T-helper 2 cell treated with Interferon-gamma antibody and Interleukin-4, amounts not matched to agents 5 μg/mL and 100 μg/mL, for 36 hours (primary cell): ENCODE measurements at regions not wholly inside any gene's neighbourhood (a gene's known extent, or its start where the extent isn't known, plus 50 kb on each side); places are given as distances from the start of the nearest gene placed in this dataset.

Experiments
- DNase-seq: peaks from one replicate; pipeline ENCODE4 v3.0.0; 2021; ENCODE audit warnings: low spot score
- H3K27ac Mint-ChIP-seq: one replicate; pipeline ENCODE4 v1.8.0; 2021; ENCODE audit warnings: mild to moderate bottlenecking, mixed read lengths
- H3K27me3 Mint-ChIP-seq: one replicate; pipeline ENCODE4 v1.8.0; 2021; ENCODE audit warnings: low read depth, mixed read lengths
- H3K36me3 Mint-ChIP-seq: one replicate; pipeline ENCODE4 v1.8.0; 2021; ENCODE audit warnings: low read depth, mixed read lengths
- H3K4me1 Mint-ChIP-seq: one replicate; pipeline ENCODE4 v1.8.0; 2021; ENCODE audit warnings: low read depth, mixed read lengths
- H3K4me3 Mint-ChIP-seq: one replicate; pipeline ENCODE4 v1.8.0; 2022; ENCODE audit warnings: mild to moderate bottlenecking, moderate library complexity, mixed read lengths
- H3K9me3 Mint-ChIP-seq: one replicate; pipeline ENCODE4 v1.8.0; 2021; ENCODE audit warnings: mixed read lengths

DNA sequence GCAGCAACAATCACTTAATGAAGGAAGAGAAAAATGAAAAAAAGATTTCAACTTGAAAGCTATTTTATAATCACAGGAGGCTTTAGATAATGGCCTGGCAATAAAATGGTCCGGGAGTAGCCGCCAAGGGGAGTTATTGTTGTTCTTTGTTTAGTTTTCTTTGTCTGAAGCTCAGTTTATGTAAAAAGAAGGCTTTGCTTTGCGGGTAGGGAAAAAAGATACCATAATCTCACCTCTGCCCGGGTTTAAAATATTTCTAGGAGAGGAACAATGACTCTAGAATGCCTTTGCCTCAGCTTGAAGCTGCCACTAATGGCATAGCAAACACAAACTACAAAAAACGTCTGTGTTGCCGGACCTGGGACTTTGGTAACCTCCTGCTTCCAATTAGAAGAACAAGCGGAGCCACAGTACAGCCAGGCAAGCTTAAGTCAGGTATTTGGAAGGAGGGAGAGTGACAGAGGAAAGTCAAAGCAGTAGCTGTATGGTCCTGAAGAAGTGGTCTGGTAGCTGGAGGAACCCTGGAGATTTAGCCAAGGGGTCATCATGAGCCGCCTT is 764.5 kb downstream of the TUSC7 start:
- no peak overlapping the region for H3K27ac Mint-ChIP-seq
- H3K36me3 Mint-ChIP-seq: no peaks in the 10 kb centered on the region
- no peak overlapping the region for H3K4me3 Mint-ChIP-seq
- no peaks in the 10 kb centered on the region for H3K27me3 Mint-ChIP-seq
- H3K9me3 Mint-ChIP-seq: peaks cover 6% of the 10 kb centered on the region
- no peaks in the 10 kb centered on the region for H3K4me1 Mint-ChIP-seq
- no peak for DNase-seq

DNA sequence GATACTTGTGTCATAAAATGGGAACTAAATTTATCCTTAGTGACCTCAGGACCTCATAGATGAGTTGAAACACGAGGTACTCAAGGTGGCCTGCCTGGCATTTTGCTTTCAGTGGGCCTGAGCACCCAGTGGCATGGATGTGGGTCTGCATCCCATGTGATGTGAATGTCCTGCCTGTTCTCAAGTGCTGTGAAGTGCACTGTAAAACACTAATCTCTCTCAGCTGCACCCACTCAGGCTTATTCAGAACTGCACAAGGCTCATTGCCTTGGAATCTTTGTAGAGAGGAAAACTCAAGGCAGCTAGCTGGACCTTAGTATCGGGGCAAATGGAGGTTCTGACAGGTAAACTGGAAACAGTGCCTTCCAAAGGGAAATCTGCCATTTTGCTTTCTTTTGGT is 767.0 kb downstream of the TUSC7 start:
- peaks cover 6% of the 10 kb centered on the region for H3K9me3 Mint-ChIP-seq
- no peaks in the 10 kb centered on the region for H3K36me3 Mint-ChIP-seq
- H3K4me1 Mint-ChIP-seq: no peaks in the 10 kb centered on the region
- H3K27ac Mint-ChIP-seq: no peak overlapping the region
- no peak for DNase-seq
- H3K27me3 Mint-ChIP-seq: no peaks in the 10 kb centered on the region
- H3K4me3 Mint-ChIP-seq: no peak overlapping the region

DNA sequence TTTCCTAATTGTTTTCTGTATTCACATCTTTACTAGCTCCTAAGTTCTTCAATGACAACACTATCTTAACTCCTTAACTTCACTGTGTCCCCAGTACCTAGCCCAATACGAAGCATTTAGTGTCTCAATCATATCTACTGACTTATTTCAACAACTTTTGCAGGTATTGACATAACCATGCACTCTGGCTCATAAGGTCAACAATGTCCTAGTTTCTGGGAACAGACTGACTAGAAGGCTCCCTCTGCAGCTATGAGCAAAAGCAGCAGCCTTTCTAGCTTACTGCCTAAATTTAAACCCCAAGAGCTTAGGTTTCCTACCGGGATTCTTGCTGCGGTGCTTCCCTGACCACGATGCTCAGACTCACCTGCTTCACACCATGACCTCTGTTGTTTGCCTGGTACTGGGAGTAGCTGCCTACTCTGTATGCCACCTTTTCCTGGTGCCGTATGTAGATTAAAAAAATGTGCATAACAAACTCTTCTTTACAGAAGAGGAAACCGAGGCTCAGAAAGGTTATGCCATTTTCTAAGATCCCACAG is 767.7 kb downstream of the TUSC7 start:
- Mint-ChIP-seq H3K36me3 (no peaks in the 10 kb centered on the region), H3K27me3 (no peaks in the 10 kb centered on the region), H3K4me3 (no peak overlapping the region), H3K9me3 (peaks cover 6% of the 10 kb centered on the region), H3K27ac (no peak overlapping the region), H3K4me1 (no peaks in the 10 kb centered on the region)
- no peak for DNase-seq

DNA sequence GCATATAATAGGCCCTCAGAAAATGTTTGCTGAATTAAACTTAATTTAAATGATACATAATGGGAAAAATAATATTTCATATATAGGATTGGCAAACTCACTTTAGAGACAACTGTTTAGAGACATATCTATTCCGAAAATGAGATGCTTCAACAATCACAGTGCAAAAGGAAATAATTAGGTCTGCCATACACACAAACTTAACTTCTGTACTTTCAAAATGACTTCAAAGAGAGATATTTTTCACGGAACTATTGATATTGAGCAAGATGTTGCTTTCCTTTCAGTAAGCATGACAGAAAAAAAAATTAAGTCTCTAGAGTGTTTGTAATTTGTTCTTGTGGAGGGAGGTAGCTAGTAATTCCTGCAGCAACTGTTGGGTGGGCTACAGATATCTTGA is 769.5 kb downstream of the TUSC7 start:
- H3K4me3 Mint-ChIP-seq: no peak overlapping the region
- H3K27ac Mint-ChIP-seq: no peak overlapping the region
- DNase-seq: no peak
- H3K4me1 Mint-ChIP-seq: no peaks in the 10 kb centered on the region
- H3K36me3 Mint-ChIP-seq: no peaks in the 10 kb centered on the region
- peaks cover 6% of the 10 kb centered on the region for H3K9me3 Mint-ChIP-seq
- H3K27me3 Mint-ChIP-seq: no peaks in the 10 kb centered on the region

DNA sequence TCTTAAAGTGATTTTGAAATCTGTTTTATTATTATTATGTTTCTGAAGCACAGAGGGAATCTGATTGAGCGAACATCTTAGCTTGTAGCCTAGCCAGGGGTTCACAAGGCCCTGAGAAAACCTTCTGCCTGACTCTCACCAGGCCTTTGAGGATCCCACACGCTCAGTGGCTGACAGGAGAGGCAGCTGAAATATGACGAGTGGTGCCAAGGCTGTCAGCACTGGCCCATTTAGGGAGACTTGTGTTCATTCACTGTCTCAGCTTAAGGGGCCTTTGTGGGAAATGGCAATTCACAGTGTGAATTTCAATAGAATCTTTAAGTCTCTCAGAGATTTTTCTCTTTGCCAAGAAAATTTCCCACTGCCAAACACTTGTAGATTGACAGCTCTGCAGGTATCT is 770.9 kb downstream of the TUSC7 start:
- Mint-ChIP-seq H3K4me1 (no peaks in the 10 kb centered on the region), H3K27me3 (no peaks in the 10 kb centered on the region), H3K36me3 (no peaks in the 10 kb centered on the region), H3K9me3 (peaks cover 6% of the 10 kb centered on the region), H3K4me3 (no peak overlapping the region), H3K27ac (no peak overlapping the region)
- DNase-seq: no peak

DNA sequence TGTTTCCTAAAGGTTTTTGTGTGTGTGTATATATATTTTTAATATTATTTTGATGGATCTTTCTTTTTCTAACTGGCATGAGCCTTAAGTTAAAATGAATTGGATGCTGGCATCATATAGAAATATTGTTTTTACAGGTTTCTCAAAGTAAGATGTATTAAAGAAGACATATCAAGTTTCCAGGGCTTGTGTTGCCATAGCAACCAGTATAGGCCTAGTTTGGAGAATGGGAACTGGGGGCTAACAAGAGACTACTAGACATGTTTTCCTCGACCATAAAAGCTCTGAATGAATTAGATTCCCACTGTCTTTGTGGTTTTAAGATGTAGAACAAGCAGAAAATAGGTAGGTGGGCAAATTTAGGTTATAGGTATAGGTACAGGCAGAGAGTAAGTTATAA is 771.4 kb downstream of the TUSC7 start:
- no peak for DNase-seq
- H3K27ac Mint-ChIP-seq: no peak overlapping the region
- H3K27me3 Mint-ChIP-seq: no peaks in the 10 kb centered on the region
- H3K9me3 Mint-ChIP-seq: peaks cover 2% of the 10 kb centered on the region
- H3K4me1 Mint-ChIP-seq: no peaks in the 10 kb centered on the region
- no peak overlapping the region for H3K4me3 Mint-ChIP-seq
- no peaks in the 10 kb centered on the region for H3K36me3 Mint-ChIP-seq

DNA sequence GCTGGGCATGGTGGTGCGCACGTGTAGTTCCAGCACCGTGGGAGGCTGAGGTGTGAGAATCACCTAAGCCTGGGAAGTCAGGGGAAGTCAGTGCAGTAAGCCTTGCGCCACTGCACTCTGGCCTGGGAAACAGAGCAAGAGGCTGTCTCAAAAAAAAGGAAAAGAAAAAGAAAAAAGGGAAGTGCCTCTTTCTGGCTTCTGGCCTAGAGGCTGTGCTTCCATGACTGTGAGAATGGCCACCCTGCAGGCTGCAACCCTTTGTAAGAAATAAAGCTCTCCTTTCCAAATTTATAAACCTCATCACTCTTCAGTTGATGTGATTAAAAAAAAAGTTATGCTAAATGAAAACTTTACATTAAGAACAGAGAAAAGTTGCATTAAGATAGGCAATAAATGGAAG is 774.3 kb downstream of the TUSC7 start:
- Mint-ChIP-seq H3K9me3 (no peaks in the 10 kb centered on the region), H3K27ac (no peak overlapping the region), H3K4me1 (no peaks in the 10 kb centered on the region), H3K36me3 (no peaks in the 10 kb centered on the region), H3K4me3 (no peak overlapping the region), H3K27me3 (no peaks in the 10 kb centered on the region)
- no peak for DNase-seq

DNA sequence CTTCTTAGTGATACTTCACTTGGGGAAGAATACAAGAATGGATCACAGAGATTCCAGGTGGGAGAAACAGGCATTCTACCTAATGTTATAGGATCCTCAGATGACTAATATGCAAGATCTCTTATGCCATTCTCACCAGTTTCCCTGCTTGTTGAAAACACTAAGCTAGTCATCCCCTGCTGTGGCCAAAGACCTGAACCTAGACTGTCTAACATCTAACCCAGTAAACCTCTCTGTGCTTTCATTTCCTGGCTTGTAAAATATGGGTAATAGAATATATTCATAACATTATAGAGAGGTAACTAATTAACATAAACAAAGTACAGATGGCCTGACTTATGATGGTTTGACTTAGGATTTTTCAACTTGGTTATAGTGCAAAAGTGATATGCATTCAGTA is 776.3 kb downstream of the TUSC7 start:
- no peak overlapping the region for H3K27ac Mint-ChIP-seq
- no peaks in the 10 kb centered on the region for H3K27me3 Mint-ChIP-seq
- H3K9me3 Mint-ChIP-seq: no peaks in the 10 kb centered on the region
- no peak for DNase-seq
- no peaks in the 10 kb centered on the region for H3K4me1 Mint-ChIP-seq
- H3K4me3 Mint-ChIP-seq: no peak overlapping the region
- no peaks in the 10 kb centered on the region for H3K36me3 Mint-ChIP-seq

DNA sequence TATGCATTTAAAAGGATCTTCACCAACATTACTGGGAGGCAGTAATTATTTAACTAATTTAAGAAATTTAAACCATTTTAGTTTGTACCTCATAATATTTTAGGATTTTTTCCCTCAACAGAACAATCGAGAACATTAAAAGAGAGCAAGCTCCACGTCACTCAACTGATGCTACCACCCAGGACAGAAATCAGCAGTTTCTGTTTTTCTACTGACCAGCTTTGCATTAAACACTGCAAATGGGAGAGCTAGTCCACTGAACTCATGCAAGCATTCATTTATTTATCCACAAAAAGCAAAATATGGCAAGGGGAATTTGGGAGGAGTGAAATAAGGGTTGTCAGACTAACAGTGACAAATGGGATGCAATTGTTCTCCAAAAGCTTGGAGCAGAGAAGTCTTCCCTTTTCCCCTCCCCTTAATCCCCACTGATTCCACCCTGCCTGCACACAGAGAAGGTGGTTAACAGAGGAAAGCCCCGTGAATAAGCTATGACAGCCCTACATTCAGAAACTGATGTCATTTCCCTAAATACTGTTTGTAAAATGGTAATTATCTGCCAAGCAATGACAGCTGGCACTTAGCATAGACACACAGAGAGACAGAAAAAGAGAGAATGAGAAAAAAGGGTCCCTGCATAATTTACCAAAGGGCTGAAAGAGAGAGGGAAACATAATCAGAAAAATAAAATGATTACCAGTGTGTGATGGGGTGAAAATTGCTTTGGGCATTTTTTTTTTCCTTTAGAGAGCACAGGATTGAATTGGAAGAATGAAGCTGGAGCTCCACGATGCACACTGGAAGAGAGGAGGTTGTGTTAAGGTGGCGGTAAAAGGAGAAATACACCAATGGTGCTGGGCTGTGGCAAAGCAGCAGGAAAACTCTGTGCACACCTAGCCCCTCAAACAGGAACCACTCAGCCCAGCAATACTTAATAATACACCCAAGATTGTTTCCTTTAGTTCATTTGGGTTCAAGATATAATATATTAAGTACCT is 777.4 kb downstream of the TUSC7 start:
- no peak overlapping the region for H3K27ac Mint-ChIP-seq
- H3K4me1 Mint-ChIP-seq: no peaks in the 10 kb centered on the region
- no peaks in the 10 kb centered on the region for H3K36me3 Mint-ChIP-seq
- no peaks in the 10 kb centered on the region for H3K27me3 Mint-ChIP-seq
- no peak overlapping the region for H3K4me3 Mint-ChIP-seq
- DNase-seq: no peak
- H3K9me3 Mint-ChIP-seq: no peaks in the 10 kb centered on the region

DNA sequence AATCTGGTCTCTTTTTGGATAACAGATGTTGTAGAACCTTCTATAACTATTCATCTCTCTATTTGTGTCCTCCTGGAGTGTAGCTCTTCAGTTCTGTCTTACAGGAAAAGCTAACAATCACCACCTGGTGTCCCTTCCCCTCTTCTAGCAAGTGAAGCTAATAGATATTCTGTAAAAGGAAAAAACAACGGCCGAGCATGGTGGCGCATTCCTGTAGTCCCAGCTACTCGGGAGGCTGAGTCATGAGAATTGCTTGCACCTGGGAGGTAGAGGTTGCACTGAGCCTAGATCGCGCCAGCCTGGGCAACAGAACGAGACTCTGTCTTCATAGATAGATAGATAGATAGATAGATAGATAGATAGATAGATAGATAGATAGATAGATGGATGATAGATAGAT is 779.4 kb downstream of the TUSC7 start:
- Mint-ChIP-seq H3K36me3 (no peaks in the 10 kb centered on the region), H3K9me3 (no peaks in the 10 kb centered on the region), H3K27ac (no peak overlapping the region), H3K27me3 (no peaks in the 10 kb centered on the region), H3K4me1 (no peaks in the 10 kb centered on the region), H3K4me3 (no peak overlapping the region)
- no peak for DNase-seq

DNA sequence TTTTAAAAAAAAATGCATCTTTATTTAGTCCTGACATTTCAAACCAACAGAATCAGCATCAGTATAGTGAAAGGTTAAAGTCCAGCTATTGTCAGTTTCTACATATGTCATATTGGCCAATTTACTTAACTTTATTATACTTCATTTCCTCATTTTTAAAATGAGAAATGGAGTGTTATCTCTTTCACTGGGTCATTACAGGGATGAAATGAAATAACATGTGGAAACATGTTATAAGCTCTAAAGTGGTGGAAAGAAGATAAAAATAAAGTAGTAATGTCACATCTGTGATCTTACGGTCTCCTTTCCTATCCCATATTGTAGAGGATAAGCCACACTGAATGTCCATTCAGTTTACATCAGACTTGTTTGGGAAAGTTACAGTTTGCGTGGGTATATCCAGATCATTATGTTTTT is 780.1 kb downstream of the TUSC7 start:
- Mint-ChIP-seq H3K27ac (no peak overlapping the region), H3K27me3 (no peaks in the 10 kb centered on the region), H3K4me3 (no peak overlapping the region), H3K9me3 (no peaks in the 10 kb centered on the region), H3K4me1 (no peaks in the 10 kb centered on the region), H3K36me3 (no peaks in the 10 kb centered on the region)
- DNase-seq: no peak

DNA sequence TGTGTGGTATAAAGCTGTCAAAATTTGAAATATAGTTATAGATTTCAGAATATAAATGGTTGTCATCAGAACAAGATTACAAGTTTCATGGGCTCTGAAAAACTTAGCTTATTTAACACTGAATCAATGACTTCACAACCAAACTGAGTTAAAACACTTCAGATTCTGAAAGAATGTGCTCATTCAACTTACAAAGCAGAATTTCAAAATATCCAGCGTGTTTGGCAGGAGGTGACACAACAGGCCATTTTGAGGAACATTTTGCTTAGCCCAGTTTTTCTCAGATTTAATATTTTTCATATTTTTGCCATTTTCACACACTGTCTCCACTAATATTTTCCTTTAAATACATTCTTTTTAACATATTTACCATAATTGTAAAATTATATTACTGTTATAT is 781.1 kb downstream of the TUSC7 start:
- Mint-ChIP-seq H3K4me3 (no peak overlapping the region), H3K4me1 (no peaks in the 10 kb centered on the region), H3K27ac (no peak overlapping the region), H3K36me3 (no peaks in the 10 kb centered on the region), H3K27me3 (no peaks in the 10 kb centered on the region), H3K9me3 (no peaks in the 10 kb centered on the region)
- no peak for DNase-seq

DNA sequence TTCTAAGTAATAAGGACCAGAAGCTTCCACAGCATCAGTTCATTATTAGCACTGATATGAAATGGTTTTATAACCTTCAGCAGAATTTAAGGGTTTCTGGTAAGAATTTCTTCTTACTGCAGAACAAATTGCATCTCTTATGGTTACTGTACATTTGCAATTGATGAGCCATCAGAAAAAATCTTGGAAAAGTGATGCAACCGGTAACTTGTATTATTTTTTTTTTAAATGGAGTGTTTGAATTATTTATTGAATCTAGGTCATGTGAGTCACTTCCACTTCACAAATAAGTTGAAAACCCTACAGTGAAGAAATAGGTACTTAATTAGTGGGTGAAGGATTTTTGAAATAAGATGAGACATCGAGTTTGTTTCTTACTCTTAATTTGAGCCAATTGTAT is 786.0 kb downstream of the TUSC7 start:
- no peak overlapping the region for H3K4me3 Mint-ChIP-seq
- H3K9me3 Mint-ChIP-seq: no peaks in the 10 kb centered on the region
- no peaks in the 10 kb centered on the region for H3K4me1 Mint-ChIP-seq
- no peaks in the 10 kb centered on the region for H3K27me3 Mint-ChIP-seq
- H3K27ac Mint-ChIP-seq: no peak overlapping the region
- H3K36me3 Mint-ChIP-seq: no peaks in the 10 kb centered on the region
- DNase-seq: no peak

DNA sequence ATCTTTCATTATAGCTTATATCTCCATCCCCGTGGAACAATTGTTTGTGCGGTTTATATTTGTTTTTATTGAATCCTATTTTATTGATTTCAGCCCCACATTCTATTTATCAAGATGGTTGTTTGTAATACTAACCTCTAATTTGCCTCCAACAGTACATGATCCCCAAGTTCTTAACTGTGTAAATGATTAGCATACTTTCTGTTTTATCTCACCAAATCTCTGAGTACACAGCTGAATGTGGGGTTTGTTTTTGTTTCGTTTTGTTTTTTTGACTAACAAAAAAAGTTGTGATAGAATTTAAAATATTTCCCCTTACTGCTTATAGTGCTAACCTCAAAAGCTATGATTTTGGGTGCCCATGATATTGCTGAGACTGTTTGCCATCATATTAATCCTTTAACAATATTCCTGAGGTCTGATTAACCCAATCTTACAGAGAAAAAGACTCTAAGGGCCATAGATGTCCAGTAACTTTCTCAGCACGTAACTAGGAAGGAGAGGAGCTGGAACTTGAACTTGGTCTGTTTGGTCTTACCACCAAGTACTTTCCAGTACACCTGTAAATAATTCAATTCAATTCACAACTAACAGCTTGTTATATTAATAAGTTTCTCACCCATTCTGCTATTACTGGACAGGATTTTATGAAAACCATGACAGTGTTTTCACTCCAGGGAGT is 789.8 kb downstream of the TUSC7 start:
- Mint-ChIP-seq H3K4me1 (no peaks in the 10 kb centered on the region), H3K4me3 (no peak overlapping the region), H3K27me3 (no peaks in the 10 kb centered on the region), H3K9me3 (no peaks in the 10 kb centered on the region), H3K27ac (no peak overlapping the region), H3K36me3 (no peaks in the 10 kb centered on the region)
- DNase-seq: no peak
